BE2C (cell line): ENCODE measurements at regions not wholly inside any gene's neighbourhood (a gene's known extent, or its start where the extent isn't known, plus 50 kb on each side); places are given as distances from the start of the nearest gene placed in this dataset.

ENCODE experiments used
- DNase-seq: peaks from one replicate; pipeline ENCODE4 v3.0.0-alpha.2; 2020
- H3K27me3 ChIP-seq: fragments of 250-450 bp; sonication (Bioruptor Pico); 2 replicates; pipeline ENCODE4 v1.5.1; 2020; ENCODE audit warnings: mild to moderate bottlenecking
- H3K36me3 ChIP-seq: fragments of 250-450 bp; sonication (Bioruptor Pico); 2 replicates; pipeline ENCODE4 v1.5.1; 2020; ENCODE audit warnings: mild to moderate bottlenecking
- H3K4me1 ChIP-seq: fragments of 250-450 bp; sonication (Bioruptor Pico); 2 replicates; pipeline ENCODE4 v1.5.1; 2020
- H3K4me3 ChIP-seq: 2 replicates; pipeline ENCODE4 v1.5.1; 2011; ENCODE audit warnings: low read depth, low read length
- H3K9me3 ChIP-seq: fragments of 250-450 bp; sonication (Bioruptor Pico); 2 replicates; pipeline ENCODE4 v1.5.1; 2020
- CTCF ChIP-seq: IDR thresholded peaks from 2 replicates; pipeline ENCODE4 v1.5.1; 2012; ENCODE audit warnings: mild to moderate bottlenecking, low read depth, low read length

GRCh38 chr4:28639747-28640146, 1779.1 kb downstream of the STIM2 start:
- H3K9me3 ChIP-seq = no peaks in the 10 kb centered on the region
- no peaks in the 10 kb centered on the region for H3K27me3 ChIP-seq
- H3K4me1 ChIP-seq = no peaks in the 10 kb centered on the region
- no peak overlapping the region for H3K4me3 ChIP-seq
- TF ChIP-seq CTCF = no peak
- no peaks in the 10 kb centered on the region for H3K36me3 ChIP-seq
- no peak for DNase-seq

- no peak for TF ChIP-seq CTCF
Measured at GRCh38 chr4:28654618-28655017, 1794.0 kb downstream of the STIM2 start.

GRCh38 chr4:28665306-28665705, 1804.7 kb downstream of the STIM2 start:
- TF ChIP-seq CTCF = no peak
- H3K4me1 ChIP-seq = no peaks in the 10 kb centered on the region
- no peaks in the 10 kb centered on the region for H3K27me3 ChIP-seq
- H3K36me3 ChIP-seq = no peaks in the 10 kb centered on the region
- DNase-seq = no peak
- no peaks in the 10 kb centered on the region for H3K9me3 ChIP-seq
- no peak overlapping the region for H3K4me3 ChIP-seq

More at GRCh38 chr4:28654618-28655017, 1794.0 kb downstream of the STIM2 start:
- Histone ChIP-seq H3K36me3 (no peaks in the 10 kb centered on the region), H3K4me1 (no peaks in the 10 kb centered on the region), H3K9me3 (no peaks in the 10 kb centered on the region), H3K4me3 (no peak overlapping the region), H3K27me3 (no peaks in the 10 kb centered on the region)
- DNase-seq = no peak

GRCh38 chr4:28675582-28675981, 1814.9 kb downstream of the STIM2 start:
- Histone ChIP-seq H3K27me3 (no peaks in the 10 kb centered on the region), H3K36me3 (no peaks in the 10 kb centered on the region), H3K4me1 (no peaks in the 10 kb centered on the region), H3K9me3 (no peaks in the 10 kb centered on the region), H3K4me3 (no peak overlapping the region)
- DNase-seq = no peak
- no peak for TF ChIP-seq CTCF

DNA sequence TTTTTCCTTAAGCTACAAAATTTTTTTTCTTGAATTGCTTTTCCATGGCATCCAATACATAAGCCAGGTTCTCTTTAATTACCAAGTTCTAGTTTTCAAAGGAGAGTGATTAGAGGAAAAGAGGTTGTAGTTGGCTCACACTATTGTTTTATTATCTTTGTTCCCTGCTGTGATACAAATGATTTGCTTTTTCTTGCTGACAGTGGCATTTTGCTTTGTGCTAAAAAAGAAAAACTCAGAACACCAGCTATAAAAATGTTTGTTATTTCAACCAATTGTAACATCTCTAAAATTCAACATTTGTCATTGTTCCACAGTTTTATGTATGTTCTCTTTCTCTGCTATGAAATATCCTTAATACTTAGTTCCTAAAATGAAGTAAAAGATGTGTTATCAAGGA, 1817.2 kb downstream of the STIM2 start:
- Histone ChIP-seq H3K9me3 (no peaks in the 10 kb centered on the region), H3K27me3 (no peaks in the 10 kb centered on the region), H3K4me3 (no peak overlapping the region), H3K4me1 (no peaks in the 10 kb centered on the region), H3K36me3 (no peaks in the 10 kb centered on the region)
- no peak for TF ChIP-seq CTCF
- no peak for DNase-seq

GRCh38 chr4:28682847-28683246, 1822.2 kb downstream of the STIM2 start:
- Histone ChIP-seq H3K27me3 (no peaks in the 10 kb centered on the region), H3K36me3 (no peaks in the 10 kb centered on the region), H3K9me3 (no peaks in the 10 kb centered on the region), H3K4me1 (no peaks in the 10 kb centered on the region), H3K4me3 (no peak overlapping the region)
- DNase-seq = no peak
- no peak for TF ChIP-seq CTCF
